ENCODE measurements at regions not wholly inside any gene's neighbourhood (a gene's known extent, or its start where the extent isn't known, plus 50 kb on each side); places are given as distances from the start of the nearest gene placed in this dataset.

GRCh38 chr5:158154226-158155005 lies 295.5 kb upstream of the CLINT1 start:
- Mint-ChIP-seq H3K27me3 (ENCODE audit: unreplicated experiment) (peaks cover 14% of the 10 kb centered on the region), H3K4me3 (ENCODE audit: unreplicated experiment) (no peak overlapping the region), H3K9me3 (ENCODE audit: unreplicated experiment) (no peaks in the 10 kb centered on the region), H3K4me1 (ENCODE audit: unreplicated experiment) (peaks cover 19% of the 10 kb centered on the region), H3K36me3 (ENCODE audit: unreplicated experiment) (no peaks in the 10 kb centered on the region), H3K27ac (ENCODE audit: unreplicated experiment) (no peak overlapping the region)
- no peak for DNase-seq (ENCODE audit: extremely low spot score, unreplicated experiment)
- TF ChIP-seq CTCF (IDR thresholded peaks at IDR 0.05), result no peak

- Mint-ChIP-seq H3K36me3 (ENCODE audit: unreplicated experiment) (no peaks in the 10 kb centered on the region), H3K27ac (ENCODE audit: unreplicated experiment) (no peak overlapping the region), H3K27me3 (ENCODE audit: unreplicated experiment) (peaks cover 20% of the 10 kb centered on the region), H3K4me1 (ENCODE audit: unreplicated experiment) (peaks cover 17% of the 10 kb centered on the region), H3K9me3 (ENCODE audit: unreplicated experiment) (no peaks in the 10 kb centered on the region), H3K4me3 (ENCODE audit: unreplicated experiment) (no peak overlapping the region)
- no peak for DNase-seq (ENCODE audit: extremely low spot score, unreplicated experiment)
- TF ChIP-seq CTCF (IDR thresholded peaks at IDR 0.05), result no peak
Measured at GRCh38 chr5:158153508-158153907, 294.6 kb upstream of the CLINT1 start.

GRCh38 chr5:158152136-158152535 lies 293.2 kb upstream of the CLINT1 start:
- Mint-ChIP-seq H3K36me3 (ENCODE audit: unreplicated experiment) (no peaks in the 10 kb centered on the region), H3K27ac (ENCODE audit: unreplicated experiment) (no peak overlapping the region), H3K4me1 (ENCODE audit: unreplicated experiment) (peaks cover 17% of the 10 kb centered on the region), H3K4me3 (ENCODE audit: unreplicated experiment) (no peak overlapping the region), H3K9me3 (ENCODE audit: unreplicated experiment) (no peaks in the 10 kb centered on the region), H3K27me3 (ENCODE audit: unreplicated experiment) (peaks cover 27% of the 10 kb centered on the region)
- DNase-seq (ENCODE audit: extremely low spot score, unreplicated experiment), result no peak
- TF ChIP-seq CTCF (IDR thresholded peaks at IDR 0.05), result no peak

DNA sequence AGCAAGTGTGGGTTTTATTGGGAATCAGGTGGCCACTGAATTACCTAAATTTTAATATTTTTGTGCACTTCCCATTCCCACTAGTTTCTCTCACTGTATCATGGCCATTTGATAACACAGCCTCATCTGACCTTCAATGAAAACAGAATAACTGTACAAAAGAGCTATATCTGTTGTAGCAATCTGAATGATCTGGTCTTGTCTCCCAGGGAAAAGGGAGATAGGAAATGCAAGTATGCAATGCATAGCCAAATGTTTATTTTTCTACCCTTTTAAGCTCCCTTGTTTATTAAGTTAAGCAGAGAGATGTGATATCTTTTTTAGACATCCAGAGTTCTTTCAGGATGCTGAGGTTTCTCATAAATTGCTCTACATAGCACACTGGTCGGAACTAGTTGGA lies 288.3 kb upstream of the CLINT1 start:
- no peak overlapping the region for H3K27ac Mint-ChIP-seq (ENCODE audit: unreplicated experiment)
- H3K9me3 Mint-ChIP-seq (ENCODE audit: unreplicated experiment), result no peaks in the 10 kb centered on the region
- no peak for DNase-seq (ENCODE audit: extremely low spot score, unreplicated experiment)
- H3K4me1 Mint-ChIP-seq (ENCODE audit: unreplicated experiment), result no peaks in the 10 kb centered on the region
- H3K36me3 Mint-ChIP-seq (ENCODE audit: unreplicated experiment), result no peaks in the 10 kb centered on the region
- H3K27me3 Mint-ChIP-seq (ENCODE audit: unreplicated experiment), result peaks cover 24% of the 10 kb centered on the region
- H3K4me3 Mint-ChIP-seq (ENCODE audit: unreplicated experiment), result no peak overlapping the region
- TF ChIP-seq CTCF (IDR thresholded peaks at IDR 0.05), result no peak

DNA sequence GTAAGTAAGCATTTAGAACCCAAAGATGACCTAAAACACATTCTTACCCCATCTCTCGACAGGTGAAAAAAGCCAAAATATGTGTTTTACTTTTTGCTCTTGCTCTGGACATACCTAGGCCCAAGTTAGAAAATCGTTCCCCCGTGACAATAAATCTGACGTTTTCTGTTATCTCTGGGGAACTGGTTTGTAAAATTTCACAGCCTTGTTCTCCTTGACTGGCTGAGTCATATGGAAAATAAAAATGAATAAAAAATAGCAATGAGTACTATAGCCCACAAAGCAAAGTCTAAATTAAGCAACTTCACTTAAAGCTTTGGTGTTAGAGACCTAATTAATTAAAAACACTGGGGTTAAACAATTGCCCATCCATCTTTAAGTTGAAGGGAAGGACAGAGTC lies 286.9 kb upstream of the CLINT1 start:
- H3K27ac Mint-ChIP-seq (ENCODE audit: unreplicated experiment), result no peak overlapping the region
- H3K4me1 Mint-ChIP-seq (ENCODE audit: unreplicated experiment), result no peaks in the 10 kb centered on the region
- H3K9me3 Mint-ChIP-seq (ENCODE audit: unreplicated experiment), result no peaks in the 10 kb centered on the region
- peaks cover 24% of the 10 kb centered on the region for H3K27me3 Mint-ChIP-seq (ENCODE audit: unreplicated experiment)
- DNase-seq (ENCODE audit: extremely low spot score, unreplicated experiment), result no peak
- no peak for TF ChIP-seq CTCF (IDR thresholded peaks at IDR 0.05)
- H3K4me3 Mint-ChIP-seq (ENCODE audit: unreplicated experiment), result no peak overlapping the region
- H3K36me3 Mint-ChIP-seq (ENCODE audit: unreplicated experiment), result no peaks in the 10 kb centered on the region
